Left renal pelvis (tissue), 4 donors: ENCODE measurements at regions not wholly inside any gene's neighbourhood (a gene's known extent, or its start where the extent isn't known, plus 50 kb on each side); places are given as distances from the start of the nearest gene placed in this dataset.

Source experiments
- DNase-seq, 4 donors: peaks; one replicate each; pipeline ENCODE4 v3.0.0-alpha.2; 2013; ENCODE audit warnings: low read depth in 4 of 4, low spot score in 3 of 4

DNA sequence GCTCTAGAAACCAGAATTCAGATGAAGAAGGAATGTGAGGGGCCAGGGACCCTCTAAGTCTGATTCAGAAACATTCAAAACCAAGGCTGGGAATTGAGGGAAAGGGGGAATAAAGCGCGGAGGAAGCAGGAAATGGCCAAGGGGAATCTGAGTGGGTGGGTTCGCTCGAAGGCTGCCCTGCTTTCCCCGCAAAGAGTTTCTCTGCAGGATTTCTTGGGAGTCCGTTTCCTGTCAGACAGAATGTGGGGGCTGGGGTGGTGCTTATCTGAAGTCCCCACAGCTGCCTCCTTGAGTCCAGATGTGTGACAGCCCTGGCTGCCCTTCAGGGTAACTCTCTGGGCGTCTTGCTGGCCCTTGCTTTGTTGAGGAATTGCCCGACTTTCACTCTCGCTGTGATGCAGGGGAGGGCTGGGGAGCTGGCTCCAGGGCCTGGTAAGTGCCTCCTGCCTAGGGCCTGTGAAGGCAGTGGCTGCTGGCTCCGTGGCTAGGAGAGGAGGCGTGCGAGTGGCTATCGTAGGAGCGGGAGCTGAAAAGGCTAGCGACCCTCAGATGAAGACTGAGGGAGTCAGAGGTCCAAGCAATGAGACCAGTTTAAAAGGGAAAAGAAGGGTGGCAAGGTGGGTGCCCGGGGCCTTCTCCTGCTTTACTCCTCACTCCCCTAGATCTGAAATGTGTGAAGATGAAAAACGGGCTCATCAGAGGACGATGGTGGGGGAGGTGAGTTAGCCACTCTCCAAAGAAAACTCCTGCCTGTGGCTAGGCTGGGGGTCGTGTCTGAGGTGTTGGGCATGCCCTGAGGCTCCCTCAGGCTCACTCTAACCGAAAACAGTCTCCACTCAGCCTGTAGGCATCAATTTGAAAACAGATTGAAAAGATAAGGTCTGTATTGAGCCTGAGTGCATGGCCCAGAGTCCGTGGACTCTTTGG is 143.9 kb upstream of the UMPS start:
- no peak for DNase-seq

DNA sequence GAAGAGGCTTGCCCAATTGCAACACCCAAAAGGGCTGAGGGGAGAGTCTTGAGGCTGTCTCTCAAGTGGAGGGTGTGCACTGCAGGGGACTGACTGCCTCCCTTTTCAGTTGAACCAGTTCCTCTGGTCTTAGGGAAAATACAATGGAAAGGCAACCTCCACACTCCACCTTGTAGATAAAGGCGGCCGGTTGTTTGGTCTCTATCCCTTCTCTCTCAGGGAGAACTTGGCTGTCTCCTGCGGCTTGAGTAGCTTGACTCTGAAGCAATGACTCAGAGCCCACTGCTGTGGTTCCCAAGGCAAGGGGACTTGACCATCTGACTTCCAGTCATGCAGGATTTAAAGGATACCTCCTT is 143.2 kb upstream of the UMPS start:
- no peak for DNase-seq

DNA sequence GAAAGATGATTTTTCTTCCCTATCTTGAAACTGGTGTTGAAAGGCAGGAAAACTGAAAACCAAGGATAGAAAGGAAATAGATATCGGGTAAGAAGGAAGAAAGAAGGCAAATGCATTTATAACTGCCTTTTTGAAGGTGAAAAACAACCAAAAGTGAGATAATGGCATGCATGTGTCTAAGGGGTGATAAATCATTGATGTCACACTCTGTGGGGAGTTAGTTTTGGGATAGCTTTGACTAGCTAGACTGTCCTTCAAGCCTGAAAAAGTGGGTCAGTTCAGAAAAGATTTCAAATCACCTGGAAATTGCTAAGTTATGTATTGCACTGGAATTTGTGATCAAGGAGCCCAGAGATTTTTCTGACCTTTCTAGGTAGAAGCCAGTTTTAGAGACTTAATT is 142.2 kb upstream of the UMPS start:
- DNase-seq: no peak

DNA sequence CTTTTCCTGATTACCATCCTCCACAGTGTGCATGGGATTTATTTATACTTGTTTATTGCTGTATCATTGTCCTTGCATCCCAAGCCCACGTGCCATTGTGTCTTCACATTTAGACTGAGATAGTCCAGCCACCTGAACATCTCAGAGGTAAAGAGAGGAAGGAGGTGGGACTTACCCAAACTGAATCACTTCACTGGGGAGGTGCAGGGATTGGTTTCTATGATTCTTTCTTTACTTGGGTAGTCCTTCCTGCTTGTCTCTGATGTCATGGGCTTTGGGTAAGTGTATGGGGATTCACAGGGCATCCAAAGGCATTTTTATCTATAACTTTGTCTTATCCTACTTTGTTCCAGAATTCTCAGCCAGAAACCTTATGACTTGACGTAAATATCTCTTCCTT is 141.5 kb upstream of the UMPS start:
- no peak for DNase-seq

DNA sequence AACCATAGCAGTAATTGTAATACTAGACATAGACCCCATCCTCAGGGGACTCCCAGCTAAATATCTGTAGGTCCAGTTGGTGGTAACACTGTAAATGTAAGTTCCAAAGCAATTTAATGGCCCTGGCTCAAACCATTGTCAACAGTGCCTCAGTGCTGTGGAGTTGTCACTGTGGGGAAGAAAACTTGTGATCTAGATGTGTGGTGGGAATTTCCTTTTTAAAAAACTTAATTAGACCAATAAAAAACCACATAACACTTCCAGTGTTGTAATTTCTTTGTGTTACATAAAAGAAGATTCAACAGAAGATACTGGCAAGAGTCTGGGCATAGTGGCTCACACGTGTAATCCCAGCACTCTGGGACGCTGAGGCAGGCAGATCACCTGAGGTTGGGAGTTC is 138.6 kb upstream of the UMPS start:
- no peak for DNase-seq

DNA sequence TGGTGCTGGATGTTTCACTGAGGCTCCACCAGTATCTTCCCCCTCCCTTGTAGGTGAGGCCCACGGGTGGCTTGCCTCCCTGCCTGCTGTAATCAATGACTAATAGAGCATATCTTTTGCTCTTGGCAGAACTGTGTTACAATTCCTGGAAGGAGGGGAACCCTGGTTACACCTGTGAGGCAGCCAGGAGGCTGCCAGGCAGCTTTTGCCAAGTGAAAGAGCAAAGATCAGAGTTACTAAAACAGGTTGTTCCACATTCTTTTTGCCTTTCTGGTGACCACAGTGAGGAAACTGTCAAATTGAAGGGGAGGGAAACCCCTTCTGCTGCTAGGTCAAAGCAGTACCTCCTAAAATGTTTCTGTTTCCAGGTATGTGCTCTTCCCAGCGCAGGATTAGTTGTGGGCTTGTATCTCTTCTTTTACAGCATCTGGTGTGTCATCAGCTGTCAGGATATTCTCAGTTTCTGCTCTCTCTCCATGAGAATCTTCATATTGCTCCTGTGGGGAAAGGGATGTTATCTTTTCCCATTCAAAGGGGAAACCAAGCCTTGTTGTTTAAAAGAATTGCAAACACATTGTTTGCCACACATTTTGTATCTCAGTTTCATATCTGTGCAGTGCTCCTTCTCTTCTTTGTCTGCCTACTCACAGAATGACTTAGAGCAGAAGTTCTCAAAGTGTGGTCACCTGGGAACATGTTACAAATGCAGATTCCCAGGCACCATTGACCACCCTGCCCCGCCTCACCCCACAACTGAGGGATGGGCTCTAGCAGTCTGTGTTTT is 137.4 kb upstream of the UMPS start:
- peak in 1 of 4 donors; percentile 29 for DNase-seq

DNA sequence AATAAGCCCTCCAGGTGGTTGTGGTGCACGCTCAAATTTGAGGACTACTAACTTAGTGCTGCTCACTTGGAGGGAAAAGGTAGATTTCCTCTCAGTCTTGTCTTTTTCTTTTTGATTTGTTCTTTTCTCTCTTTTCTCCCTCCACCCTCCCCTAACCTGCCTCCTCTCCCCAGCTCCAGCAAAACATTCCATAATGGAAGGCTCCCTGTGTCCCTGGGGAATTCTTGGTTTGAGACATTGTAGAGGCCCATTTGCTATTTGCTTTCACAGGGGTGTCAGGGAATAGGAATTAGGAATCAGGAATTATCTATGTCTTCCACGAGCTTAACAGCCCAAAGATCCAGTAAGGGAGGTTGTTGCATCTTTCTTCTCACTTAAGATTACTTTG is 136.8 kb upstream of the UMPS start:
- no peak for DNase-seq

DNA sequence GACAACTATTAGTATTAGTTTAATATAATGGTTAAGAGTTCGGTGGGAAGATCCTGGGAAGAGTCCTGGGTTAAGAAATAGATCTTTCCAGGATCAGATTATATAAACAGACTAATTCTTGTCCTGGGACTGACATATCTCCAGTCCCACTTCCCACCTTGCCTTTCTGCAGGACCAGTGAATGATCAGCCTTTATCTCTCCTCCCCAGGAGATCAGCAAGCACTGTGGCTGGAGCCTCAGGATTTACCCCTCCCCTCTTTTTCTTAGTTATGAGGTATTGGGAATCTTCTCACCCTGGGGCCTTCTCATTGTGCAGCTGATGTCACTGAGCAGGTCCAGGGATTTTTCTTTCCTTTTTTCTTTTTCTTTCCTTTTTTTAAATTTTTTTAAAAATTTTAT is 135.7 kb upstream of the UMPS start:
- no peak for DNase-seq

DNA sequence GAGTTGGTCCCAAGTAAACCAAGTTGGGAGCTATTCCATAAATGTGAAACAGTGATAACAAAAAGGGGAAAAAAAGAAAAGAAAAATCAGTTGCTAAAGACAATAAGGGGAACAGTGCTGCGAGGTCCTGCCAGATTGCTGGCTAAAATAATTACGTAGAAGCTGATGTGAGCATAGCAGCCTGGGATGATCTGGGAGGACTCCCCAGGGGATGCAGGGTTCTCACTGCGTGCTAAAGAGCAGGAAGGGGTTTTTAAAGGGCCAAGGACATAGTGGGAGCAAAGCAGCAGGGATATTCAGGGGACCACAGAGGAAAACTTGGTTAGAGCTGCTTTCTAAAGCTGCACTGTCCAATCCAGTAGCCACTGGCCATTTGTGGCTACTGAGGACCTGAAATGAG is 133.0 kb upstream of the UMPS start:
- no peak for DNase-seq

DNA sequence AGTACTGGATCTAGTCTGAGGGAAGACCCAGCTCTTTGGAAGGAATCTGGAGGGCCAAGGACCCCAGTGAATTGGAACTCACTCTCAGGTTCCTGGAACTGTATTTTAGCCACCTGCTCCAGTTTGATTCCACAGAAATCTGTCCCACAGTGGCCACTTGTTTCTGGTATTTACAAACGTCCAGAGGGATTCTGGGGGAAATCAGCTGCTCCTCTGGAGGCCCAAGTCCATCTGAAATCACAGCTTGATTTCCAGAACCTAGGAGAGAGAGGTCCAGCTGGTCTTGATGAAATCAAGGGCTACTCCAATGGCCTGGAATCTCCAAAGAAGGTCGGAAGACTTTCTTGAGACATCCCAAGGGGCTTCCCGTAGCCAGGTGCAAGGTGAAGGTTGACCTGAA is 132.3 kb upstream of the UMPS start:
- no peak for DNase-seq

DNA sequence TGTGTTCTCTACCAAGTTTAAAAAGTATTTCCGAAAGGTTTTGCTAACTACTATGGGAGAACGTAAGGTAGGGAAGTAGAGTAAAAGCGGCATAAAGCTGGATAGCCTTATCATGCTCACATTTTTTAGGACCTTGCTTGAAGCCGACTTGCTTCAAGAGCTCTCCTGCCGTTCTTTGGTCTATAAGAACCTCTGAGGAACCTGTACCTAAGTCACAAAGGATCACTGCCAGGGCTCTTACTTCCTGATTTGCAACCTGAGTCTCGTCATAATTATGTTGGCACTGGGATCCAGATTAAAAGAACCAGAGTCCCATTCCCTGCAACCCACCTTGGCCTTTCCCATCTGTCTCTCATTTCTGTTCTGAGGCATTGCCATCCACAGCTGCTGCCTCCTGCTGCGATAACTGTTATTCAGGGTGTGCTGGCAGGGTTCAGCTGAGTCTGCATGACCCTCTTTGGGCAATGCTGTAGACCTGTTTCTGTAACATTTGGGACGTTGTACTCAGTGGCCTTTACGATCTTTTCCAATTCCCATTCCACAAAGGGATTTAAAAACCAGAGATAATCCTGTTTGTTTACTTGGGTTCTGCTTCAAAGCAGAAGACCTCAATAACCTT is 131.0 kb upstream of the UMPS start:
- no peak for DNase-seq

DNA sequence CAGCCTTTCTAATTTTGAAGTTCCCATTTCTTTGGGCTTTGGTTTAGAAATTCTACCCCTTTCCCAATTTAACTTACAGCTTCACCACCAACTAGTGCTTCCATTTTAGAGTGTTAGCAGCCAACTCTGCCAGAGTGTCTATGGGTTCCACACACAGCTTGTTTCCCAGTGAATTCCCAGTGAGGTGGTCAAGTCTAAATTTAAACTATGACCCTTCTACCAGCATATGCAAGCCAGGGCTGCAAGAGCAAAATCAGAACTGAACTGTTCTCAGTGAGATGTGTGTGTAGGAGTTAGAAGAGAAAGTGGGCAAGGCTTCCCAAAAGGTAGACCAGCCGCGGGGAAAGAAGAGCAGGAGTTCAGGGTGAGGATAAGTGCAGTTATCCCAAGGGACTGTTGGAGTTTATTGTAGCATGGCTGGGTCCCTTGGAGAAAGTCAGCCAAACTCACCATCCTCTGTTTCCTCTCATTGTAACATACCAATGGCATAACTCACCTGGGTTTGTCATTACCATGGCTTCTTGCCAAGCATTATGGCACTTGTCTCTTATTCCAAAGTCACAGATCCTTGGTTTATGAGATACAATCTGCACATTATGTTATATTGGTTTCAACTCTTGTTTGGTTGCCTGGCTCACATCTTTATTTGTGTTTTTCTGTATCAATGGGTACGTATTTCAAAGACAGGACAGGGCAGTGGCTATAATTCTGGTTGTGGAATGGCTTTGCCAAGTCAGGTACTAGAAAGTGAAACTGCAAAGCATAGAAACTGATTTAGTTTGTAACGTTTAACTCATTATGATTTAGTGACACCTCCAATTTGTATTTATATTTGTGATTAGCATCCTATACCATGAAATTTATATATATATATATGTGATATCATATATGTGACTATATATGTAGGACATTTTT is 130.2 kb upstream of the UMPS start:
- no peak for DNase-seq

DNA sequence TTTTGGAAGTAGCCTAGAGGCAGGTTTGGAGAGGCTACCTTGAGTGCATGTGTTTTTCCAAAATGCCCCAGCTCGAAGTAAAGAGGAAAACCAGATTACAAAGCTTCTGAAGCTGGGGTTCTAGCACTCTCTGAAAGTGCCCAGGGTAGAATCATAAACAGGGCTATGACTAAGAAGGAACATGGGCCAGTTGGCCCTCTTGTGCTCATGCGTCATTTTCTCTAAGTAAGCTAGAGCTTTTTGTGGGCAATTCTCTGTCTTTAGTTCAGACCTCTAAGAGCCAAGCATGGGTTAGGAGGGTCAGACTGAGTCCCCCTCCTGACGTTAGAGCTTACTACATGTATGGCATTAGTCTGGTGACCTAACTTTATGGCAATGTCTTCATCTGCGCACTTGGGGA is 129.5 kb upstream of the UMPS start:
- no peak for DNase-seq

DNA sequence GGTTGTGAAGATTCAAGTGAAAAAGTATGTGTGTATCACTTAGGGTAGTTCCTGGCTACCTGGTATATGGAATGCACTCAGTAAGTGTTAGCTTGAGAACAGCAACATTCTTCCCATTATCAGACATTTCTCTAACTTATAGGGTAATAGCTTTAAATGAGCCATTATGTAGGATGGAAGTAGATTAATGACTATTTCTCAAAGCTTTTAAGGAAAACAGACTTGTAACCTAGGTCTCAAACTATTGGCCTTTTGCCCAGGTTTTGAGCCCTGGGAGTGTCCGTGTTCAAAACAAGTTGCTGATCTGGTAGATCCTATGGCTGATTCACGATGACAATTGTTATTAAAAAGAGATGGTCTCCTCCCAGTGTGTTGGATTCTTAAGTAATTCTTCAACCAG is 129.1 kb upstream of the UMPS start:
- DNase-seq: no peak

DNA sequence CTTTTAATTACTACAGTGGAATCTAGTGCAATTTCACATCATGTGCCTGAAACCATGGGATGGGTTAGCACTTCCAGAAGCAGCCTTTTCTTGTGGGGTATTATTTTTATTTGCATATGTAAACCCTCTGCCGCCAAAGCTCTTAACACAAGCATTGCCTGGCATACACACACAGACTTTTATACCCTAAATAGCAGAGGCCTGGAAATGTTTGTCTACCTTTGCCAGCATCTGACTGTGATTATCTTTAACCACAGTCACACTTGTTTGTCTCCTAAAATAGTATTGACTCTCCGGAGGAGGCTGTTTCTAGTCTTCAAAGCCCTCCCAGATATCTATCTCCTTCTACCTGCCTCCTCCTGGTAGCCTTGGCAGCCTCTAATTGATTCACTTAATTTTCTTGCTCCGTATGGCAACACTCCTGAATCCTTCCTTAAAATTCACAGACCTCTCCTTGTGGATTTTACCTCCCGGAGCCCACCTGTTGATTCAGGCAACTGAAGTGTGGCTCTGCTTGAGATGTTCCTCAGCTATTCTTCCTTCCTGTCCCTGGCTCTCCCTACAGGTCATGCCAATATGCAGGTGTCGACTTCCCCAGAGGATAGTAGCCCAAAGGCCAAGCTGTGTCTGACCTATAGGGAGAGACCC is 127.1 kb upstream of the UMPS start:
- no peak for DNase-seq

DNA sequence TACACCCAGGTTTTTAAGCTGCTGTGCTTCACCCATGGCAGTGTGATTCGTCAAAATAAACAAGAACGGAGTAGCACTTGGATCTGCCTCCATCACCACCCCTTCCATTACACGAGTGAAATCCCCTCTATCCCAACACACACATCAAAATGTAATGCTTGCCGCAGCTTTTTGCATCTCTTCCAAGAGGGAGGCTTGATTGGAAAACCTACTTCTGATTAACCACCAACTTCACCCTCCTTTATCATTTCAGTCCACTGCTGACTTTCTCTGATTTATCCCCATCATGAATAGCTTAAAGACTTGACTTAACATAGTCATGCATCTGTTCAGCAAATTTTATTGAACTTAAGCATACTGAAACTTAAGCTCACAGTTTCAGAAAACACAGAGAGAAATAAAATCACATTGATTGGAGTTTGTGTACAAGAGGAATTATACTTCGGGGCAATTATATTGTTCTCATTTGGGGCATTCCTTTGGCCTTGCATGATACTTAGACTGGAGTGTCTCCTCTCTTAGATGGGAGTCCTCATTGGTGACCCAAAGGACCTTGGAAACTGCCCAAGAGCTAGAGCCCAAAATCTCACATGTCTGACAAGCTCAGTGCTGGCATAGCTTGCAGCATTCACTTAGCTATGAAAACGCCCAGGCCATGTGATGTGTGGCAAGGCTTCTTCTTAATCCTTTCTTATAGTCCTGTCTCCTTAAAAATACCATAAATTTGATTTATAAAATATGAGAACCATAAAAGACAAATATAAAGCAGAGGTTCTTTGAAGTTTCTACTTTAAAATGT is 124.3 kb upstream of the UMPS start:
- DNase-seq: no peak

DNA sequence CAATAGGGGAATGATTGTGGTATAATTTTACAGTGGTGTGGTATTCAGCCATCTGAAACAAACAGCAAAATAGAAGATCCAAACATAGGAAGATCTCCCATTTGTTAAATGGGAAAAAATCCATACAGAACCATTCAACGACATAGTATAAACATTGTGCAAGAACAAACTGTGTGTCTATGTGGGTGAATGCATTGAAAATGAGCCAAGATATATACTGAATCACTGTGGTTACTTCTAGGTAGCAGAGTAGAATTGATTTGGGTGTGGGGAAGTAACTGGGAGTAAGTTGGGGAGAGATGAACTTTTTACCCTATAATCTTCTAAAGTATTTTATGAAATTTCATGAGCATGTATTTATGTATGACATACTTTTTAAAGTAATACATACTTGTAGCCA is 123.1 kb upstream of the UMPS start:
- no peak for DNase-seq

DNA sequence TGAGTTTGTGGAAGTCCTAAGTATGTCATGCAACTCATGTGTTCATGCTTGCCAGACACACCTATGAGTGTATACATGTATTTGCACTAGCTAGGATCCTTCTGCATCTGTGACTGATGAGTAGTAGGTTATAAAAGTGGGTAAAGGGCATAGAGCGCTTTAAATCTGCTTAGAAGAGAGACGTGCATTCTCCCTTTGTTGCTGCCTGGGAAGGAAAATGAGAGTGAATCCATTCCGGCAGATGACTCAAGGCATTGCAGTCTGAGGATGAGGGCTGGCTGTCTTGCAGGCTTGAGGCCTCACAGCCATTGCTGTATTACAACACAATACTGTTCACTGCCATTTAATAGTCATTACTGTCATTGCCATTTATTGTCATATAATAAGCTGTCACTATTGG is 120.8 kb upstream of the UMPS start:
- DNase-seq: no peak

DNA sequence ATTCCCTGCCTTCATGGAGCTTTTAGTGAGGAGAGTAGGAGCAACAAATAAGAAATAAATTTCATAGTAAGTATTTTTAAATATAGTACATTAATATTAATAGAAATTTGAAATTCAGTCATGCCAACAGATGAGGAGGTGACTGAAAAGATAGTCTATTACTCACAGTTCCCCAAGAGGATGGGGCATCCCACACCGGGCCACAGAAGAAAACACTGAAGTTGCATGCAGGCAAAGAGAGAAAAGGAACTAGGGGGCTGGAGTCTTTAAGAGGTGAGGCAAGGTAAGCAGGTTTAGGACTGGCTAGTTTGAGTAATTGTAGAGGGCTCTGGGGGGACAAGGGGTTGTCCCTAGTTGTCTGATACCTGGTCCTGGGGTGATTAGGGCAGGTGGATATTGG is 120.1 kb upstream of the UMPS start:
- no peak for DNase-seq
